Endothelial cell of umbilical vein (primary cell): ENCODE measurements at regions not wholly inside any gene's neighbourhood (a gene's known extent, or its start where the extent isn't known, plus 50 kb on each side); places are given as distances from the start of the nearest gene placed in this dataset.
A peak's percentile ranks its signal among the peaks of the same experiment; 100 is the strongest.

Source experiments
- BruUV-seq: library from RNA; stranded (reverse); fragments of 400-500 nt; replicated peaks from 2 replicates; lab custom pipeline; 2021; lab: Mats Ljungman, UMichigan
- CTCF ChIA-PET: fragments of 300-600, 350-600 bp; sonication (Branson Sonifier 250); formaldehyde crosslinking; loops from one replicate; lab custom pipeline; 2021; ENCODE audit warnings: antibody characterized with exemption, inconsistent platforms; lab: Charles Lee
- POLR2A ChIA-PET: fragments of 300-600, 350-600 bp; sonication (Branson Sonifier 250); formaldehyde crosslinking; loops from one replicate; lab custom pipeline; 2021; ENCODE audit warnings: antibody characterized with exemption, inconsistent platforms; lab: Charles Lee
- DNase-seq: peaks from one replicate; pipeline ENCODE4 v3.0.0-alpha.2; 2011; ENCODE audit warnings: low read depth, low spot score
- FAIRE-seq: peaks from 2 replicates; lab custom pipeline; 2011; peaks lifted over from hg19 to GRCh38; lab: Jason Lieb, UNC
- H2AFZ ChIP-seq: 2 replicates; pipeline ENCODE4 v1.6.0; 2012; ENCODE audit warnings: low read depth, low read length, control low read depth, inconsistent platforms
- H3K27ac ChIP-seq: 2 replicates; pipeline ENCODE4 v1.5.1; 2011; ENCODE audit warnings: low read depth, mild to moderate bottlenecking, control low read depth, low read length, moderate library complexity; ENCODE audit not compliant: insufficient read depth
- H3K27me3 ChIP-seq, 2 experiments: 2 replicates each; pipeline versions ENCODE4 v1.6.0 to v1.6.1; 2011; ENCODE audit warnings: low read length in 2 of 2, mixed read lengths in 1 of 2; ENCODE audit not compliant: control insufficient read depth in 2 of 2, insufficient read depth in 2 of 2
- H3K36me3 ChIP-seq, 2 experiments: 2 replicates in 1 of 2; 3 replicates in 1 of 2; pipeline ENCODE4 v1.5.1; 2011; ENCODE audit warnings: low read length in 2 of 2, mild to moderate bottlenecking in 1 of 2, moderate library complexity in 1 of 2; ENCODE audit not compliant: control insufficient read depth in 2 of 2, insufficient read depth in 2 of 2; ENCODE audit errors: extremely low read depth in 1 of 2
- H3K4me1 ChIP-seq: 3 replicates; pipeline ENCODE4 v1.5.1; 2011; ENCODE audit warnings: mild to moderate bottlenecking, low read length; ENCODE audit not compliant: control insufficient read depth, insufficient read depth; ENCODE audit errors: extremely low read depth
- H3K4me2 ChIP-seq: 2 replicates; pipeline ENCODE4 v1.6.1; 2011; ENCODE audit warnings: low read length, control low read depth, mixed read lengths; ENCODE audit not compliant: insufficient read depth
- H3K4me3 ChIP-seq, 3 experiments: fragments of 200-600 bp in 1 of 3; sonication (generic), shearing (Covaris generic) in 1 of 3; replicated peaks in 1 of 3; 2 replicates each; pipeline ENCODE4 v1.5.1; 2011 to 2016; ENCODE audit warnings: control low read depth in 3 of 3, low read length in 3 of 3, mild to moderate bottlenecking in 2 of 3, inconsistent platforms in 1 of 3, low read depth in 1 of 3, moderate library complexity in 1 of 3; ENCODE audit not compliant: insufficient read depth in 1 of 3
- H3K79me2 ChIP-seq: 2 replicates; pipeline ENCODE4 v1.6.0; 2012; ENCODE audit warnings: low read length, inconsistent platforms; ENCODE audit not compliant: control insufficient read depth, insufficient read depth
- H3K9ac ChIP-seq: replicated peaks from 2 replicates; pipeline ENCODE3; 2011; ENCODE audit warnings: low read length, control low read depth; ENCODE audit not compliant: insufficient read depth; ENCODE audit errors: extremely low read depth
- H3K9me1 ChIP-seq: replicated peaks from 3 replicates; pipeline ENCODE4 v1.6.0; 2011; ENCODE audit warnings: mild to moderate bottlenecking, low read length; ENCODE audit not compliant: control insufficient read depth, insufficient read depth; ENCODE audit errors: extremely low read depth
- H3K9me3 ChIP-seq: replicated peaks from 2 replicates; pipeline ENCODE4 v1.5.1; 2012; ENCODE audit warnings: low read length, inconsistent platforms; ENCODE audit not compliant: control insufficient read depth, insufficient read depth
- H4K20me1 ChIP-seq: replicated peaks from 2 replicates; pipeline ENCODE3; 2011; ENCODE audit warnings: mild to moderate bottlenecking, low read length; ENCODE audit not compliant: control insufficient read depth, insufficient read depth; ENCODE audit errors: extremely low read depth
- CTCF ChIP-seq, 2 donors: IDR thresholded peaks; 1 replicate in 1 of 2; 2 replicates in 1 of 2; pipeline ENCODE4 v1.5.1; 2011; ENCODE audit warnings: low read length in 2 of 2, mild to moderate bottlenecking in 2 of 2, moderate library complexity in 2 of 2, control low read depth in 1 of 2, inconsistent platforms in 1 of 2, low read depth in 1 of 2; ENCODE audit not compliant: insufficient read depth in 1 of 2; ENCODE audit errors: extremely low read depth in 1 of 2
- EZH2 ChIP-seq: IDR thresholded peaks from 2 replicates; pipeline ENCODE4 v1.6.1; 2012; ENCODE audit warnings: borderline replicate concordance, low read depth, mild to moderate bottlenecking, moderate library complexity, low read length, inconsistent platforms; ENCODE audit not compliant: severe bottlenecking
- FOS ChIP-seq: IDR thresholded peaks from 2 replicates; pipeline ENCODE4 v1.6.1; 2011; ENCODE audit warnings: mild to moderate bottlenecking, low read length, moderate library complexity, borderline replicate concordance; ENCODE audit not compliant: insufficient read depth
- GATA2 ChIP-seq: IDR thresholded peaks from 2 replicates; pipeline ENCODE4 v1.7.0; 2011; ENCODE audit warnings: low read depth, mild to moderate bottlenecking, moderate library complexity, mixed read lengths, low read length; ENCODE audit not compliant: insufficient read length, insufficient read depth
- JUN ChIP-seq: IDR thresholded peaks from 2 replicates; pipeline ENCODE4 v1.6.1; 2011; ENCODE audit warnings: borderline replicate concordance, low read depth; ENCODE audit not compliant: insufficient read length, insufficient read depth
- MYC ChIP-seq: IDR thresholded peaks from one replicate; pipeline ENCODE4 v1.6.1; 2011; ENCODE audit warnings: mild to moderate bottlenecking, low read depth, low read length
- POLR2A ChIP-seq: IDR thresholded peaks from 2 replicates; pipeline ENCODE4 v1.6.1; 2012; ENCODE audit warnings: low read depth, mild to moderate bottlenecking, control low read depth, low read length
- POLR2AphosphoS5 ChIP-seq: IDR thresholded peaks from 2 replicates; pipeline ENCODE4 v1.6.1; 2012; ENCODE audit warnings: low read depth, mild to moderate bottlenecking, control low read depth, low read length, moderate library complexity; ENCODE audit not compliant: insufficient read depth
- dilution Hi-C: fragments of 300-500 bp; cut with MboI; formaldehyde crosslinking; loops from one replicate; pipeline ENCODE4 v1.15.0; 2019; ENCODE audit warnings: low sequenced_read_pairs; ENCODE audit not compliant: extremely low pct_ligation_motif_present
- intact Hi-C: fragments of 100-400 bp; cut with micrococcal nuclease; formaldehyde crosslinking; loops from one replicate; pipeline ENCODE4 v1.10.0; 2022
- TF ChIP-seq, protein P1 (sequence below): IDR thresholded peaks from 2 replicates; pipeline ENCODE4 v1.6.1; 2011; ENCODE audit not compliant: insufficient read depth, insufficient read length

DNA sequence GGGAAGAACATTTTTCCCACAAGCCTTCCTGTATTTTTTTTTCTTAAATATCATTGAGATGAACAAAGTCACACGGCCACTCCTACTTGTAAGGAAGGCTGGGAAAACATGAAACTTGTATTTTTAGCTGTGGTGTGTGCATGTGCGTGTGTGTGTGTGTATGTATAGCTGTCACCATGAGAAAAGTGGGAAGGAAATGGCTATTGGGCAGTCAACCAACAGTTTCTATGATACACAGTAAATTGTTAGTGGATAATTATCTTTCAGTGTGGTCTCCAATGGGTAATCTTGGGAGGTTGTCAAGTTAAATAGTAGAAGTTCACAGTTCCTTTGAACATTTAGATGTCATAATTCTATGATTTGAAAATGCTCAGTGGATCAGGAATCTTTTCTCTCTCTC lies 132.7 kb upstream of the USP24 start:
- dilution Hi-C loops (no loop called here), intact Hi-C loops (no loop called here)
- H3K27ac ChIP-seq = no peak overlapping the region
- no peaks in the 10 kb centered on the region for H3K79me2 ChIP-seq
- FAIRE-seq = no peak
- peak; percentile 17 for DNase-seq
- H3K9me1 ChIP-seq = no peaks in the 10 kb centered on the region
- H2AFZ ChIP-seq = no peak overlapping the region
- H3K27me3 ChIP-seq = no peaks in the 10 kb centered on the region
- no peak for TF ChIP-seq GATA2
- TF ChIP-seq CTCF (IDR thresholded peaks at IDR 0.05; ENCODE audit: extremely low read depth in 1 of 2, insufficient read depth in 1 of 2, low read depth in 1 of 2, low read length in 2 of 2) = no peak
- no peak for TF ChIP-seq EZH2
- no peak for TF ChIP-seq MYC
- TF ChIP-seq FOS = no peak
- no peak for TF ChIP-seq POLR2AphosphoS5
- TF ChIP-seq, protein P1, sequence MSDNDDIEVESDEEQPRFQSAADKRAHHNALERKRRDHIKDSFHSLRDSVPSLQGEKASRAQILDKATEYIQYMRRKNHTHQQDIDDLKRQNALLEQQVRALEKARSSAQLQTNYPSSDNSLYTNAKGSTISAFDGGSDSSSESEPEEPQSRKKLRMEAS = no peak
- TF ChIP-seq POLR2A = no peak
- TF ChIP-seq JUN = no peak
- no peak overlapping the region for H3K4me2 ChIP-seq
- H3K4me3 ChIP-seq = no peak overlapping the region
- no peak overlapping the region for H3K9ac ChIP-seq
- ChIA-PET POLR2A (no interaction called here), CTCF (no interaction called here)
- no TSS peak for BruUV-seq
- no peaks in the 10 kb centered on the region for H3K36me3 ChIP-seq
- no peaks in the 10 kb centered on the region for H3K4me1 ChIP-seq
- no peaks in the 10 kb centered on the region for H4K20me1 ChIP-seq
- no peaks in the 10 kb centered on the region for H3K9me3 ChIP-seq
